ENCODE measurements at regions not wholly inside any gene's neighbourhood (a gene's known extent, or its start where the extent isn't known, plus 50 kb on each side); places are given as distances from the start of the nearest gene placed in this dataset.

- Histone ChIP-seq H3K4me3 (no peak overlapping the region), H3K27ac (no peak overlapping the region), H3K9me3 (replicated peaks in 1 of 3) (no peaks in the 10 kb centered on the region), H3K36me3 (replicated peaks in 1 of 2) (no peaks in the 10 kb centered on the region), H3K27me3 (peaks cover 4% of the 10 kb centered on the region), H3K4me1 (replicated peaks in 1 of 2) (no peaks in the 10 kb centered on the region)
- intact Hi-C loops (cut with DNase I): no loop called here
- 88 to 100% (median 95%) methylated on average over 1 of the region's 1 CpG for WGBS, 4 donors
- DNase-seq: no peak
- TF ChIP-seq CTCF (IDR thresholded peaks at IDR 0.05): no peak
- no peak for TF ChIP-seq POLR2A (IDR thresholded peaks at IDR 0.05)
These were observed 252.1 kb upstream of the ZNF608 start for GRCh38 chr5:124998520-124998919.

GRCh38 chr5:125002727-125003598, 256.5 kb upstream of the ZNF608 start:
- H3K27me3 ChIP-seq: peaks cover 4% of the 10 kb centered on the region
- H3K4me1 ChIP-seq (replicated peaks in 1 of 2): no peaks in the 10 kb centered on the region
- no peaks in the 10 kb centered on the region for H3K36me3 ChIP-seq (replicated peaks in 1 of 2)
- WGBS, 4 donors: 73 to 86% (median 78%) methylated on average over 1 of the region's 1 CpG
- no peak overlapping the region for H3K4me3 ChIP-seq
- H3K27ac ChIP-seq: no peak overlapping the region
- TF ChIP-seq POLR2A (IDR thresholded peaks at IDR 0.05) (no peak), CTCF (IDR thresholded peaks at IDR 0.05) (no peak)
- H3K9me3 ChIP-seq (replicated peaks in 1 of 3): no peaks in the 10 kb centered on the region
- intact Hi-C loops (cut with DNase I): no loop called here
- no peak for DNase-seq

GRCh38 chr5:125004009-125004408, 257.6 kb upstream of the ZNF608 start:
- Histone ChIP-seq H3K27me3 (peaks cover 4% of the 10 kb centered on the region), H3K36me3 (replicated peaks in 1 of 2) (no peaks in the 10 kb centered on the region), H3K27ac (no peak overlapping the region), H3K4me1 (replicated peaks in 1 of 2) (no peaks in the 10 kb centered on the region), H3K4me3 (no peak overlapping the region), H3K9me3 (replicated peaks in 1 of 3) (no peaks in the 10 kb centered on the region)
- intact Hi-C loops (cut with DNase I): no loop called here
- TF ChIP-seq POLR2A (IDR thresholded peaks at IDR 0.05): no peak
- TF ChIP-seq CTCF (IDR thresholded peaks at IDR 0.05): no peak
- DNase-seq: no peak
- 90 to 91% (median 90%) methylated on average over 5 of the region's 5 CpGs for WGBS, 4 donors

GRCh38 chr5:125005266-125005665, 258.8 kb upstream of the ZNF608 start:
- Histone ChIP-seq H3K27me3 (peaks cover 4% of the 10 kb centered on the region), H3K4me1 (replicated peaks in 1 of 2) (no peaks in the 10 kb centered on the region), H3K4me3 (no peak overlapping the region), H3K36me3 (replicated peaks in 1 of 2) (no peaks in the 10 kb centered on the region), H3K9me3 (replicated peaks in 1 of 3) (no peaks in the 10 kb centered on the region), H3K27ac (no peak overlapping the region)
- intact Hi-C loops (cut with DNase I): no loop called here
- 41 to 59% (median 44%) methylated on average over 4 of the region's 4 CpGs for WGBS, 4 donors
- no peak for DNase-seq
- no peak for TF ChIP-seq POLR2A (IDR thresholded peaks at IDR 0.05)
- TF ChIP-seq CTCF (IDR thresholded peaks at IDR 0.05): no peak
